Lung (tissue), 11 donors: ENCODE measurements at regions not wholly inside any gene's neighbourhood (a gene's known extent, or its start where the extent isn't known, plus 50 kb on each side); places are given as distances from the start of the nearest gene placed in this dataset.
"Not testable (repeated sequence)": the region's sequence is repeated elsewhere in the genome, so short reads cannot be mapped to it uniquely, and the experiment has no call there.

Experiments used
- ATAC-seq: fragments of 200-7000 bp; cut with Tn5 transposase; one replicate; pipeline ENCODE4 v1.9.1; 2020; ENCODE audit warnings: moderate number of reproducible peaks; ENCODE audit not compliant: insufficient read depth, low FRiP score
- DNase-seq, 3 donors: peaks; one replicate each; pipeline ENCODE4 v3.0.0-alpha.2; 2013 to 2017
- H3K27ac ChIP-seq, 2 donors: one replicate each; pipeline ENCODE4 v1.5.1; 2013; ENCODE audit warnings: mild to moderate bottlenecking in 2 of 2, moderate library complexity in 2 of 2, control low read depth in 1 of 2, inconsistent platforms in 1 of 2, low read depth in 1 of 2, low read length in 1 of 2
- H3K27me3 ChIP-seq, 3 donors: one replicate each; pipeline ENCODE4 v1.5.1; 2013; ENCODE audit warnings: low read length in 2 of 3; ENCODE audit not compliant: control insufficient read depth in 3 of 3, insufficient read depth in 3 of 3
- H3K36me3 ChIP-seq, 4 donors: one replicate each; pipeline ENCODE4 v1.5.1; 2013; ENCODE audit warnings: low read length in 4 of 4, mild to moderate bottlenecking in 1 of 4, moderate library complexity in 1 of 4; ENCODE audit not compliant: control insufficient read depth in 4 of 4, insufficient read depth in 4 of 4
- H3K4me1 ChIP-seq, 5 donors: one replicate each; pipeline ENCODE4 v1.5.1; 2013; ENCODE audit warnings: low read length in 5 of 5, mild to moderate bottlenecking in 2 of 5, moderate library complexity in 1 of 5; ENCODE audit not compliant: control insufficient read depth in 5 of 5, insufficient read depth in 5 of 5
- H3K4me3 ChIP-seq: one replicate; pipeline ENCODE4 v1.5.1; 2013; ENCODE audit warnings: mild to moderate bottlenecking, control low read depth, moderate library complexity
- H3K9ac ChIP-seq, 2 donors: one replicate each; pipeline ENCODE4 v1.5.1; 2013; ENCODE audit warnings: low read length in 2 of 2, control low read depth in 1 of 2; ENCODE audit not compliant: insufficient read depth in 1 of 2
- H3K9me3 ChIP-seq, 4 donors: one replicate each; pipeline ENCODE4 v1.5.1; 2013; ENCODE audit warnings: low read length in 3 of 4, mild to moderate bottlenecking in 1 of 4, moderate library complexity in 1 of 4; ENCODE audit not compliant: control insufficient read depth in 4 of 4, insufficient read depth in 3 of 4
- CTCF ChIP-seq: IDR thresholded peaks from 2 replicates; pipeline ENCODE4 v1.5.1; 2012; ENCODE audit warnings: mild to moderate bottlenecking; ENCODE audit errors: control extremely low read depth, extremely low read depth
- WGBS, 2 donors: extraction: QIAGEN DNeasy Blood & Tissue Kit; methylation state at CpG; one replicate each; pipeline ENCODE4 v1.1.7; 2013; 5-methylcytosine and 5-hydroxymethylcytosine counted together
- donor health status: control.
- donor health status: control.
- donor health status: Bipolar disorder and iron deficiency.
- donor health status: healthy.
- donor health status: DM: yes; HTN: yes; CAD: no.

GRCh38 chr13:44713788-44714469 is 137.8 kb upstream of the TSC22D1 start:
- no peaks in the 10 kb centered on the region for H3K36me3 ChIP-seq
- no peak overlapping the region for H3K9ac ChIP-seq
- WGBS, 2 donors, result 80 to 82% methylated on average over 3 of the region's 3 CpGs
- no peak for TF ChIP-seq CTCF
- H3K9me3 ChIP-seq, result no peaks in the 10 kb centered on the region
- H3K4me3 ChIP-seq, result no peak overlapping the region
- no peak for DNase-seq
- no peak for ATAC-seq
- no peaks in the 10 kb centered on the region for H3K27me3 ChIP-seq
- peak overlapping the region; percentile 38 to 56 for H3K27ac ChIP-seq
- peaks cover 0 to 3% (median 0%) of the 10 kb centered on the region in 5 donors for H3K4me1 ChIP-seq

- Histone ChIP-seq H3K9me3 (no peaks in the 10 kb centered on the region), H3K27me3 (no peaks in the 10 kb centered on the region), H3K27ac (no peak overlapping the region), H3K4me3 (no peak overlapping the region), H3K36me3 (no peaks in the 10 kb centered on the region), H3K9ac (no peak overlapping the region), H3K4me1 (peaks cover 0 to 3% (median 0%) of the 10 kb centered on the region in 5 donors)
- DNase-seq (peak in 1 of 3 donors; percentile 31), ATAC-seq (no peak)
- 94% methylated on average over 1 of the region's 1 CpG for WGBS, 2 donors
- no peak for TF ChIP-seq CTCF
Measured at GRCh38 chr13:44711706-44712105, 135.6 kb upstream of the TSC22D1 start.

GRCh38 chr13:44710576-44710975 is 134.4 kb upstream of the TSC22D1 start:
- DNase-seq (no peak), ATAC-seq (no peak)
- H3K4me3 ChIP-seq, result no peak overlapping the region
- no peaks in the 10 kb centered on the region for H3K9me3 ChIP-seq
- no peaks in the 10 kb centered on the region for H3K27me3 ChIP-seq
- H3K4me1 ChIP-seq, result peaks cover 0 to 3% (median 0%) of the 10 kb centered on the region in 5 donors
- H3K9ac ChIP-seq, result no peak overlapping the region
- no peak for TF ChIP-seq CTCF
- 70 to 88% methylated on average over 2 of the region's 2 CpGs for WGBS, 2 donors
- H3K36me3 ChIP-seq, result no peaks in the 10 kb centered on the region
- no peak overlapping the region for H3K27ac ChIP-seq

GRCh38 chr13:44704811-44705210 is 128.7 kb upstream of the TSC22D1 start:
- not testable (repeated sequence) for DNase-seq, H3K36me3 ChIP-seq, H3K4me3 ChIP-seq, H3K27ac ChIP-seq, H3K27me3 ChIP-seq, ATAC-seq, H3K4me1 ChIP-seq, H3K9ac ChIP-seq, H3K9me3 ChIP-seq
- 81 to 90% methylated on average over 3 of the region's 3 CpGs for WGBS, 2 donors
